ENCODE measurements at regions not wholly inside any gene's neighbourhood (a gene's known extent, or its start where the extent isn't known, plus 50 kb on each side); places are given as distances from the start of the nearest gene placed in this dataset.

DNA sequence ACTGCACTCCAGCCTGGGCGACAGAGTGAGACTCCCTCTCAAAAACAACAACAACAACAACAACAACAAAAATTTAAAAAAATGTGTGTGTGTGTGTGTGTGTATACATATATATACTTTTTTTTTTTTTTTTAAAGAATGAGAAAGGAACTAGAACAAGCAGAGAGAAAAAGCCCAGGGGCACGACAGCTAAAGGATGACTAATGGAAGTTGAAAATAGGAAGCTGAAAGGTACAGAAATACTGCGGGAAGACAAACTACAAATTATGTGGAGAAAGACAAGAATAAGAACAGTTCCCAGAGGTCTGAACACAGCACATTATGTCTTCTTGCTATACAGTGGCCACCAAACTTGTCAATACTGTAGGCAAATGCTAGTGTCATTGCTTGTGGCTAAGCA lies 141.9 kb upstream of the PRSS1 start (continued):
- TF ChIP-seq, protein P1, sequence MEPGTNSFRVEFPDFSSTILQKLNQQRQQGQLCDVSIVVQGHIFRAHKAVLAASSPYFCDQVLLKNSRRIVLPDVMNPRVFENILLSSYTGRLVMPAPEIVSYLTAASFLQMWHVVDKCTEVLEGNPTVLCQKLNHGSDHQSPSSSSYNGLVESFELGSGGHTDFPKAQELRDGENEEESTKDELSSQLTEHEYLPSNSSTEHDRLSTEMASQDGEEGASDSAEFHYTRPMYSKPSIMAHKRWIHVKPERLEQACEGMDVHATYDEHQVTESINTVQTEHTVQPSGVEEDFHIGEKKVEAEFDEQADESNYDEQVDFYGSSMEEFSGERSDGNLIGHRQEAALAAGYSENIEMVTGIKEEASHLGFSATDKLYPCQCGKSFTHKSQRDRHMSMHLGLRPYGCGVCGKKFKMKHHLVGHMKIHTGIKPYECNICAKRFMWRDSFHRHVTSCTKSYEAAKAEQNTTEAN (CRISPR knock-in tag; conservative IDR thresholded peaks at IDR 0.05): no peak
- TF ChIP-seq EED (CRISPR knock-in tag; IDR thresholded peaks at IDR 0.05): no peak
- TF ChIP-seq XRCC5 (optimal IDR thresholded peaks at IDR 0.05; ENCODE audit: low read length): no peak
- TF ChIP-seq, protein P2, sequence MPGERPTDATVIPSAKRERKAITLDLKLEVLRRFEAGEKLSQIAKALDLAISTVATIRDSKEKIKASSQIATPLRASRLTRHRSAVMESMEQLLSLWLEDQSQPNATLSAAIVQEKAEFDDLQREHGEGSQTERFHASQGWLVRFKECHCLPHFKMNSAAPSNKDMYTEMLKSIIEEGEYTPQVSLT (CRISPR knock-in tag; IDR thresholded peaks at IDR 0.05; ENCODE audit: borderline replicate concordance, low read depth): no peak
- no peak for TF ChIP-seq ZNF776 (CRISPR knock-in tag; IDR thresholded peaks at IDR 0.05)
- TF ChIP-seq, protein P3, sequence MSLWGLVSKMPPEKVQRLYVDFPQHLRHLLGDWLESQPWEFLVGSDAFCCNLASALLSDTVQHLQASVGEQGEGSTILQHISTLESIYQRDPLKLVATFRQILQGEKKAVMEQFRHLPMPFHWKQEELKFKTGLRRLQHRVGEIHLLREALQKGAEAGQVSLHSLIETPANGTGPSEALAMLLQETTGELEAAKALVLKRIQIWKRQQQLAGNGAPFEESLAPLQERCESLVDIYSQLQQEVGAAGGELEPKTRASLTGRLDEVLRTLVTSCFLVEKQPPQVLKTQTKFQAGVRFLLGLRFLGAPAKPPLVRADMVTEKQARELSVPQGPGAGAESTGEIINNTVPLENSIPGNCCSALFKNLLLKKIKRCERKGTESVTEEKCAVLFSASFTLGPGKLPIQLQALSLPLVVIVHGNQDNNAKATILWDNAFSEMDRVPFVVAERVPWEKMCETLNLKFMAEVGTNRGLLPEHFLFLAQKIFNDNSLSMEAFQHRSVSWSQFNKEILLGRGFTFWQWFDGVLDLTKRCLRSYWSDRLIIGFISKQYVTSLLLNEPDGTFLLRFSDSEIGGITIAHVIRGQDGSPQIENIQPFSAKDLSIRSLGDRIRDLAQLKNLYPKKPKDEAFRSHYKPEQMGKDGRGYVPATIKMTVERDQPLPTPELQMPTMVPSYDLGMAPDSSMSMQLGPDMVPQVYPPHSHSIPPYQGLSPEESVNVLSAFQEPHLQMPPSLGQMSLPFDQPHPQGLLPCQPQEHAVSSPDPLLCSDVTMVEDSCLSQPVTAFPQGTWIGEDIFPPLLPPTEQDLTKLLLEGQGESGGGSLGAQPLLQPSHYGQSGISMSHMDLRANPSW (CRISPR knock-in tag; IDR thresholded peaks at IDR 0.05; ENCODE audit: borderline replicate concordance): no peak
- TF ChIP-seq ZNF101 (CRISPR knock-in tag; IDR thresholded peaks at IDR 0.05; ENCODE audit: borderline replicate concordance, low read depth): no peak
- no peak for TF ChIP-seq AGO1 (IDR thresholded peaks at IDR 0.05; ENCODE audit: low read depth, low read length, poor library complexity, severe bottlenecking)

DNA sequence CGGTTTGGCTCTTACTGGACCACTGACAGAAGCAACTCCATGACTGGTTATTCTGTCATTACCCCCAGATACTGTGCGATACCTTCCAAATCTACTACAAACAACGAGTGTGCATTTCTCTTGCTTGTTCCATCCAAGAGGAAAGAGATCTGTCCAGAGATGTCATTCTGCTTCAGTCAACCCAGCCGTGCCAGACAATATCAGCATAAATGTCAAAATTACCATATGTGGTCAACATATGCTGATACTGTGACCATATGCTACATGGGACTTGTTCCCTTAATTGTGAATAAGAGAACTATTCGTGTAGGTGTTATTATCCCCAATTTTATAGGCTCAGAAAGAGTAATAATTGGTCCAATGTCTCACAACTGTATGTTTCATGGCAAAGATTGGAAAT lies 143.2 kb upstream of the PRSS1 start:
- CTCF ChIA-PET (ENCODE audit: low intra/inter-chr PET ratio, low total read pairs): no interaction called here
- H4K20me1 ChIP-seq (ENCODE audit: insufficient read depth, low read length): no peaks in the 10 kb centered on the region
- no peaks in the 10 kb centered on the region for H3K4me1 ChIP-seq (ENCODE audit: insufficient read depth, low read length)
- no peak overlapping the region for H3K27ac ChIP-seq (ENCODE audit: extremely low read length, insufficient read depth, low read length)
- ATAC-seq: no peak
- intact Hi-C loops (cut with micrococcal nuclease; ENCODE audit: unreplicated experiment) (no loop called here), in situ Hi-C loops (cut with HindIII; ENCODE audit: extremely low pct_ligation_motif_present, low pct_unique_long_range_greater_than_20kb) (no loop called here)
- no peaks in the 10 kb centered on the region for H3K79me2 ChIP-seq (ENCODE audit: insufficient read depth, low read length)
- no peak overlapping the region for H2AFZ ChIP-seq (ENCODE audit: low read length)
- no peak for FAIRE-seq
- H3K9ac ChIP-seq (ENCODE audit: insufficient read depth, low read depth, low read length): no peak overlapping the region
- no peaks in the 10 kb centered on the region for H3K9me3 ChIP-seq (ENCODE audit: low read length)
- POLR2A ChIA-PET: no interaction called here
- BruUV-seq (replicated peaks): no TSS peak
- H3K36me3 ChIP-seq (replicated peaks in 1 of 2; ENCODE audit: control insufficient read depth in 1 of 2, insufficient read depth in 2 of 2, low read length in 2 of 2): no peaks in the 10 kb centered on the region
- H3K27me3 ChIP-seq (ENCODE audit: control insufficient read depth in 1 of 2, insufficient read depth in 2 of 2, low read length in 2 of 2): no peaks in the 10 kb centered on the region; a peak in 2 of 5 replicates
- TF ChIP-seq, protein P4, sequence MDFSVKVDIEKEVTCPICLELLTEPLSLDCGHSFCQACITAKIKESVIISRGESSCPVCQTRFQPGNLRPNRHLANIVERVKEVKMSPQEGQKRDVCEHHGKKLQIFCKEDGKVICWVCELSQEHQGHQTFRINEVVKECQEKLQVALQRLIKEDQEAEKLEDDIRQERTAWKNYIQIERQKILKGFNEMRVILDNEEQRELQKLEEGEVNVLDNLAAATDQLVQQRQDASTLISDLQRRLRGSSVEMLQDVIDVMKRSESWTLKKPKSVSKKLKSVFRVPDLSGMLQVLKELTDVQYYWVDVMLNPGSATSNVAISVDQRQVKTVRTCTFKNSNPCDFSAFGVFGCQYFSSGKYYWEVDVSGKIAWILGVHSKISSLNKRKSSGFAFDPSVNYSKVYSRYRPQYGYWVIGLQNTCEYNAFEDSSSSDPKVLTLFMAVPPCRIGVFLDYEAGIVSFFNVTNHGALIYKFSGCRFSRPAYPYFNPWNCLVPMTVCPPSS (IDR thresholded peaks at IDR 0.05): no peak
- TF ChIP-seq ZNF510 (CRISPR knock-in tag; IDR thresholded peaks at IDR 0.05; ENCODE audit: low read depth): no peak
- no peak for TF ChIP-seq SAFB2 (CRISPR knock-in tag; IDR thresholded peaks at IDR 0.05; ENCODE audit: borderline replicate concordance, low read depth)
- TF ChIP-seq ZNF292 (CRISPR knock-in tag; IDR thresholded peaks at IDR 0.05; ENCODE audit: borderline replicate concordance, low read depth): no peak
- TF ChIP-seq ZNF138 (CRISPR knock-in tag; IDR thresholded peaks at IDR 0.05; ENCODE audit: low read depth): no peak
- TF ChIP-seq NFRKB (IDR thresholded peaks at IDR 0.05): no peak
- H3K4me3 ChIP-seq (replicated peaks in 1 of 3; ENCODE audit: insufficient read depth in 1 of 3, low read depth in 2 of 3, low read length in 3 of 3): no peak overlapping the region
- no peak overlapping the region for H3K4me2 ChIP-seq (ENCODE audit: low read depth, low read length)
- 22% methylated on average over 5 of the region's 5 CpGs for WGBS (ENCODE audit: low lambda C conversion rate)
- DNase-seq (ENCODE audit: low spot score): no peak
